Left renal pelvis (tissue), 4 donors: ENCODE measurements at regions not wholly inside any gene's neighbourhood (a gene's known extent, or its start where the extent isn't known, plus 50 kb on each side); places are given as distances from the start of the nearest gene placed in this dataset.
"Not testable (repeated sequence)": the region's sequence is repeated elsewhere in the genome, so short reads cannot be mapped to it uniquely, and the experiment has no call there.

Experiments used
- DNase-seq, 4 donors: peaks; one replicate each; pipeline ENCODE4 v3.0.0-alpha.2; 2013; ENCODE audit warnings: low read depth in 4 of 4, low spot score in 3 of 4

- not testable (repeated sequence) for DNase-seq
Measured at GRCh38 chr7:70895337-70896200, 236.4 kb upstream of the GALNT17 start.

- DNase-seq: no peak
Measured at GRCh38 chr7:70907259-70908247, 224.4 kb upstream of the GALNT17 start.

GRCh38 chr7:70913924-70914323 is 218.0 kb upstream of the GALNT17 start:
- no peak for DNase-seq

GRCh38 chr7:70915067-70915466 is 216.9 kb upstream of the GALNT17 start:
- no peak for DNase-seq

GRCh38 chr7:70919481-70920073 is 212.4 kb upstream of the GALNT17 start:
- no peak for DNase-seq

GRCh38 chr7:70920876-70921275 is 211.1 kb upstream of the GALNT17 start:
- DNase-seq: peak; percentile 48 to 63 (median 55)

- DNase-seq: no peak
Measured at GRCh38 chr7:70923181-70923845, 208.6 kb upstream of the GALNT17 start.

GRCh38 chr7:70925411-70926115 is 206.4 kb upstream of the GALNT17 start:
- no peak for DNase-seq

- peak; percentile 18 to 27 (median 20) for DNase-seq
Measured at GRCh38 chr7:70926666-70927065, 205.3 kb upstream of the GALNT17 start.

- no peak for DNase-seq
Measured at GRCh38 chr7:70935311-70935710, 196.6 kb upstream of the GALNT17 start.

GRCh38 chr7:70935854-70936253 is 196.1 kb upstream of the GALNT17 start:
- DNase-seq: no peak

- no peak for DNase-seq
Measured at GRCh38 chr7:70937424-70937823, 194.5 kb upstream of the GALNT17 start.

GRCh38 chr7:70940597-70940996 is 191.3 kb upstream of the GALNT17 start:
- DNase-seq: no peak

- no peak for DNase-seq
Measured at GRCh38 chr7:70942791-70943190, 189.2 kb upstream of the GALNT17 start.

- no peak for DNase-seq
Measured at GRCh38 chr7:70944516-70944915, 187.4 kb upstream of the GALNT17 start.

GRCh38 chr7:70947181-70947580 is 184.8 kb upstream of the GALNT17 start:
- DNase-seq: no peak

- DNase-seq: no peak
Measured at GRCh38 chr7:70949862-70950261, 182.1 kb upstream of the GALNT17 start.

GRCh38 chr7:70951271-70951962 is 180.5 kb upstream of the GALNT17 start:
- DNase-seq: no peak

- no peak for DNase-seq
Measured at GRCh38 chr7:70952311-70952710, 179.6 kb upstream of the GALNT17 start.
